Liver (tissue), 3 donors: ENCODE measurements at regions not wholly inside any gene's neighbourhood (a gene's known extent, or its start where the extent isn't known, plus 50 kb on each side); places are given as distances from the start of the nearest gene placed in this dataset.
A peak's percentile ranks its signal among the peaks of the same experiment; 100 is the strongest.

ENCODE experiments used
- ATF3 ChIP-seq: IDR thresholded peaks from 2 replicates; pipeline ENCODE4 v1.6.1; 2016; ENCODE audit warnings: antibody characterized with exemption
- CTCF ChIP-seq: fragments of 150-350 bp; IDR thresholded peaks from 2 replicates; pipeline ENCODE4 v1.5.1; 2017; ENCODE audit warnings: improper control_type of control experiment, low read depth, low read length; ENCODE audit not compliant: missing input control
- EGR1 ChIP-seq, 2 donors: IDR thresholded peaks; 2 replicates each; pipeline ENCODE4 v1.6.1; 2016 to 2018; ENCODE audit warnings: antibody characterized with exemption in 2 of 2, low read depth in 2 of 2
- FOXA1 ChIP-seq: IDR thresholded peaks from 2 replicates; pipeline ENCODE4 v1.6.1; 2016; ENCODE audit warnings: antibody characterized with exemption
- HNF4A ChIP-seq, 2 donors: conservative IDR thresholded peaks; 2 replicates each; pipeline ENCODE4 v1.6.1; 2016; ENCODE audit warnings: antibody characterized with exemption in 2 of 2, mild to moderate bottlenecking in 2 of 2
- MAX ChIP-seq: IDR thresholded peaks from 2 replicates; pipeline ENCODE4 v1.6.1; 2016; ENCODE audit warnings: antibody characterized with exemption
- RAD21 ChIP-seq, 2 donors: IDR thresholded peaks; 2 replicates each; pipeline ENCODE4 v1.6.1; 2016; ENCODE audit warnings: antibody characterized with exemption in 2 of 2, mild to moderate bottlenecking in 2 of 2
- TAF1 ChIP-seq: conservative IDR thresholded peaks from 2 replicates; pipeline ENCODE4 v1.6.1; 2016; ENCODE audit warnings: antibody characterized with exemption, mild to moderate bottlenecking
- donor health status: healthy.
- donor health status: healthy.

GRCh38 chr22:48943567-48944432 lies 883.9 kb downstream of the BRD1 start:
- TF ChIP-seq CTCF = peak; percentile 27
- no peak for TF ChIP-seq TAF1
- TF ChIP-seq RAD21 (IDR thresholded peaks at IDR 0.05) = peak; percentile 33 to 62
- no peak for TF ChIP-seq MAX
- TF ChIP-seq EGR1 (IDR thresholded peaks at IDR 0.05; ENCODE audit: low read depth in 2 of 2) = no peak
- no peak for TF ChIP-seq ATF3
- TF ChIP-seq HNF4A (conservative IDR thresholded peaks at IDR 0.05) = no peak
- TF ChIP-seq FOXA1 = no peak
